Erythroblast (primary cell): ENCODE measurements at regions not wholly inside any gene's neighbourhood (a gene's known extent, or its start where the extent isn't known, plus 50 kb on each side); places are given as distances from the start of the nearest gene placed in this dataset.

Experiments used
- GATA1 ChIP-seq: IDR thresholded peaks from 2 replicates; pipeline ENCODE4 v1.6.1; 2011; ENCODE audit warnings: low read depth, mild to moderate bottlenecking, control low read depth, low read length, moderate library complexity
- POLR2A ChIP-seq: IDR thresholded peaks from 2 replicates; pipeline ENCODE4 v1.6.1; 2011; ENCODE audit warnings: mild to moderate bottlenecking, low read length

- TF ChIP-seq POLR2A (no peak), GATA1 (no peak)
Measured at GRCh38 chr10:47104786-47105385, 193.7 kb downstream of the PTPN20 start.
